HG03521 (cell line): ENCODE measurements at regions not wholly inside any gene's neighbourhood (a gene's known extent, or its start where the extent isn't known, plus 50 kb on each side); places are given as distances from the start of the nearest gene placed in this dataset.

Source experiments
- ATAC-seq: cut with Tn5 transposase; IDR thresholded peaks from one replicate; pipeline ENCODE4 v1.9.1; 2021; ENCODE audit warnings: mild to moderate bottlenecking, moderate library complexity; ENCODE audit not compliant: unreplicated experiment

GRCh38 chr2:118169359-118170005 lies 81.2 kb downstream of the INSIG2 start:
- no peak for ATAC-seq

GRCh38 chr2:118168615-118169014 lies 80.3 kb downstream of the INSIG2 start:
- no peak for ATAC-seq

- ATAC-seq: no peak
These were observed 78.8 kb downstream of the INSIG2 start for GRCh38 chr2:118167026-118167425.

GRCh38 chr2:118166242-118166641 lies 78.0 kb downstream of the INSIG2 start:
- no peak for ATAC-seq

GRCh38 chr2:118165595-118165994 lies 77.3 kb downstream of the INSIG2 start:
- ATAC-seq: no peak
